Right lobe of liver (tissue), 6 donors: ENCODE measurements at regions not wholly inside any gene's neighbourhood (a gene's known extent, or its start where the extent isn't known, plus 50 kb on each side); places are given as distances from the start of the nearest gene placed in this dataset.

Experiments used
- ATAC-seq, 4 donors: fragments of 200-7000 bp; cut with Tn5 transposase; one replicate each; pipeline ENCODE4 v1.9.1; 2020; ENCODE audit warnings: mild to moderate bottlenecking in 4 of 4, moderate library complexity in 4 of 4
- DNase-seq, 3 donors: peaks; one replicate each; pipeline ENCODE4 v3.0.0-alpha.2; 2020
- H3K27ac ChIP-seq, 3 donors: fragments of 200-600 bp; one replicate each; pipeline ENCODE4 v1.8.0; 2022
- H3K27me3 ChIP-seq, 2 donors: fragments of 200-600 bp; one replicate each; pipeline ENCODE4 v1.8.0; 2022
- H3K36me3 ChIP-seq, 4 donors: fragments of 200-600 bp; sonication (generic) in 1 of 4; one replicate each; pipeline versions ENCODE4 v1.5.1 to v1.8.0; 2017 to 2022; ENCODE audit warnings: control low read depth in 1 of 4
- H3K4me1 ChIP-seq, 4 donors: fragments of 200-600 bp; sonication (generic) in 1 of 4; one replicate each; pipeline versions ENCODE4 v1.5.1 to v1.8.0; 2017 to 2022; ENCODE audit warnings: control low read depth in 1 of 4
- H3K4me3 ChIP-seq, 3 donors: fragments of 200-600 bp; one replicate each; pipeline ENCODE4 v1.8.0; 2022
- H3K9me3 ChIP-seq, 4 donors: fragments of 200-600 bp; sonication (generic) in 1 of 4; one replicate each; pipeline versions ENCODE4 v1.5.1 to v1.8.0; 2017 to 2022; ENCODE audit warnings: control low read depth in 1 of 4
- POLR2A ChIP-seq: fragments of 450-650 bp; IDR thresholded peaks from one replicate; pipeline ENCODE4 v1.6.1; 2017; ENCODE audit warnings: antibody characterized with exemption, mild to moderate bottlenecking
- WGBS: methylation state at CpG from one replicate; pipeline ENCODE4 v1.1.6; 2018; ENCODE audit warnings: low coverage, low lambda C conversion rate; ENCODE audit not compliant: insufficient coverage; ENCODE audit errors: missing lambda C conversion rate; 5-methylcytosine and 5-hydroxymethylcytosine counted together
- intact Hi-C, 2 donors: fragments of 100-400 bp; cut with DNase I; formaldehyde crosslinking; loops; one replicate each; pipeline versions ENCODE4 v1.11.2 to v1.14.1; 2022
- TF ChIP-seq, protein P1 (sequence below), 4 donors: fragments of 200-600 bp in 3 of 4; fragments of 450-650 bp in 1 of 4; IDR thresholded peaks; one replicate each; pipeline versions ENCODE4 v1.5.1 to v1.8.0; 2016 to 2022; ENCODE audit warnings: antibody characterized with exemption in 4 of 4, mild to moderate bottlenecking in 2 of 4
- donor health status: DM: no; HTN: yes; CAD: no.
- donor health status: DM: no; HTN: no; CAD: no.
- donor health status: DM: no; HTN: no; CAD: no.
- donor health status: DM: no; HTN: yes; CAD: no.
- donor health status: DM: no; HTN: yes; CAD: no.

DNA sequence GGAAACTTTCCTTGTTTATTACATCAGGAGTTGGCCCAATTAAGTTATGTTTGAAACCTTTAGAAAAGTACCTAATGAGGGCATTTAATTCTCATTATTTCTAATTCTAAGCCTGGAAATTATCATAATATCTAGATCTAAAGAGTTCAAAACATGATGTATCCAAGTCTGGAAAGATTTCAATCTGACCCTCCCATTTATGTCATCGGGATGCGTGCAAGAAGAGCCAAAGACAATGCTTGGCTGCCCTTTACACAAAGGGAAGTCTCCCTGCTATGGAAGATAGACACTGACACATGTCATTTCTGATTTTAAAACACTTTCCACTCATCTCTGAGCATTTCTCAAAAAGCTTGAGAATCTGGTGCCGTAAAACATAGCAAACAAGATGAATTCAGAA is 222.4 kb downstream of the ANTXR2 start:
- DNase-seq (no peak), ATAC-seq (no peak)
- no peaks in the 10 kb centered on the region for H3K9me3 ChIP-seq
- 94% methylated on average over 3 of the region's 3 CpGs for WGBS
- no peaks in the 10 kb centered on the region for H3K4me1 ChIP-seq
- H3K4me3 ChIP-seq, result no peak overlapping the region
- TF ChIP-seq, protein P1, sequence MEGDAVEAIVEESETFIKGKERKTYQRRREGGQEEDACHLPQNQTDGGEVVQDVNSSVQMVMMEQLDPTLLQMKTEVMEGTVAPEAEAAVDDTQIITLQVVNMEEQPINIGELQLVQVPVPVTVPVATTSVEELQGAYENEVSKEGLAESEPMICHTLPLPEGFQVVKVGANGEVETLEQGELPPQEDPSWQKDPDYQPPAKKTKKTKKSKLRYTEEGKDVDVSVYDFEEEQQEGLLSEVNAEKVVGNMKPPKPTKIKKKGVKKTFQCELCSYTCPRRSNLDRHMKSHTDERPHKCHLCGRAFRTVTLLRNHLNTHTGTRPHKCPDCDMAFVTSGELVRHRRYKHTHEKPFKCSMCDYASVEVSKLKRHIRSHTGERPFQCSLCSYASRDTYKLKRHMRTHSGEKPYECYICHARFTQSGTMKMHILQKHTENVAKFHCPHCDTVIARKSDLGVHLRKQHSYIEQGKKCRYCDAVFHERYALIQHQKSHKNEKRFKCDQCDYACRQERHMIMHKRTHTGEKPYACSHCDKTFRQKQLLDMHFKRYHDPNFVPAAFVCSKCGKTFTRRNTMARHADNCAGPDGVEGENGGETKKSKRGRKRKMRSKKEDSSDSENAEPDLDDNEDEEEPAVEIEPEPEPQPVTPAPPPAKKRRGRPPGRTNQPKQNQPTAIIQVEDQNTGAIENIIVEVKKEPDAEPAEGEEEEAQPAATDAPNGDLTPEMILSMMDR (IDR thresholded peaks at IDR 0.05), result no peak
- TF ChIP-seq POLR2A, result no peak
- H3K27ac ChIP-seq, result no peak overlapping the region
- H3K27me3 ChIP-seq, result no peaks in the 10 kb centered on the region
- no peaks in the 10 kb centered on the region for H3K36me3 ChIP-seq
- intact Hi-C loops, result no loop called here

DNA sequence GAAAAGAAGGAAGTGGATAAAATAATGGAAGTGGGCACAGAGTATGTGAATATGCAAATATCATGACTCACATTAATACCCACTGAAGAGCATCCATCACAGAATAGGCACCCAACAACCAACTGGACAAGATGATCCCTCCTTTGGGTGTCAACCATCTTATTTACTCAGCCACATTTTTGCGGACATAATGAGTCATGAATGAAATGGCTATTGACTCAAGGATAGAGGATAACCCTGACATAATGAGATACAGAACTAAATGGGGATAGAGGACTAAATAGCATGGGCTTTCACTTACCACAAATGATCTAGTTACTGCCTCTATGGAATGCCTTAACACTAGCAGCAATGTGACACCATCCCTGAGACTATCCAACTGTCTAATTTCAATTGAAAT is 224.7 kb downstream of the ANTXR2 start:
- H3K27me3 ChIP-seq, result no peaks in the 10 kb centered on the region
- intact Hi-C loops, result no loop called here
- ATAC-seq (no peak), DNase-seq (no peak)
- no peaks in the 10 kb centered on the region for H3K4me1 ChIP-seq
- no peaks in the 10 kb centered on the region for H3K36me3 ChIP-seq
- no peak overlapping the region for H3K27ac ChIP-seq
- H3K4me3 ChIP-seq, result no peak overlapping the region
- H3K9me3 ChIP-seq, result no peaks in the 10 kb centered on the region
- no peak for TF ChIP-seq POLR2A
- TF ChIP-seq, protein P1 (IDR thresholded peaks at IDR 0.05), result no peak
- 63% methylated on average over 1 of the region's 1 CpG for WGBS

DNA sequence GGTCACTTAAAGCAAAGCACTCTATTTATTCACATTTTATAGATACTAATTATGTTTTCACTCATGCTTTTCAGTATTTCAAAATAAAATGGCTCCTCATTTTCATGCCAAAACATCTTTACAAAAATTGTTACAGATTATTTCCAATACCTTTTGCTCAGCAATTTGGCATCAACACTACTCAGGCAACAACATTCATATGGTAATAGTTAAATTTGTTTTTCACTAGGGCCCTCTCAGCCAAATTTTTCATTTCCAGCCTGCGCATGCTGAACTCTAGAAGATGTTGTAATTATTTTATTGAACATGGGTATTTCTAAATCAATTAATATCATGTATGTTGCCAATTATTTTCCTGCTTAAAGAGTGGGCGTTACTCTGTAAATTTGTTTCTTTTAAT is 225.6 kb downstream of the ANTXR2 start:
- WGBS, result 56% methylated on average over 2 of the region's 2 CpGs
- no peaks in the 10 kb centered on the region for H3K27me3 ChIP-seq
- no peak for DNase-seq
- H3K4me3 ChIP-seq, result no peak overlapping the region
- H3K36me3 ChIP-seq, result no peaks in the 10 kb centered on the region
- intact Hi-C loops, result no loop called here
- no peaks in the 10 kb centered on the region for H3K4me1 ChIP-seq
- ATAC-seq, result no peak
- no peaks in the 10 kb centered on the region for H3K9me3 ChIP-seq
- no peak overlapping the region for H3K27ac ChIP-seq
- TF ChIP-seq, protein P1 (IDR thresholded peaks at IDR 0.05), result no peak
- no peak for TF ChIP-seq POLR2A

DNA sequence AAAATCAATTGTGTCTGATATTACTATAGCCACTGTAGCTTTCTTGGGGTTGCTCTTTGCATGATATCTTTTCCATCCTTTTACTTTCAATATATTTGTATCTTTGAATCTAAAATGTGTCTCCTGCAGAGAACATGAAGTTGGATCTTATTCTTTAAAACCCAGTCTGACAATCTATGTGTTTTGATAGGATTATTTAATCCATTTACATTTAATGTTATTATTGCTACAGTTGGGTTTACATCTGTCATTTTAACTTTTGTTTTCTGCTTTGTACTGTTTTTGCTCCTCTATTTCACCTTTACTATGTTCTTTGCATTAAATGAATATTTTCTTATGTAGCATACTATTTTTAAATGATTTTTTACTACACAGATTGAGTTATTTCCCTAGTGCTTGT is 230.9 kb downstream of the ANTXR2 start:
- ATAC-seq (no peak), DNase-seq (no peak)
- Histone ChIP-seq H3K27ac (no peak overlapping the region), H3K4me1 (no peaks in the 10 kb centered on the region), H3K4me3 (no peak overlapping the region), H3K36me3 (no peaks in the 10 kb centered on the region), H3K9me3 (no peaks in the 10 kb centered on the region), H3K27me3 (no peaks in the 10 kb centered on the region)
- no peak for TF ChIP-seq POLR2A
- TF ChIP-seq, protein P1 (IDR thresholded peaks at IDR 0.05), result no peak
- intact Hi-C loops, result no loop called here

DNA sequence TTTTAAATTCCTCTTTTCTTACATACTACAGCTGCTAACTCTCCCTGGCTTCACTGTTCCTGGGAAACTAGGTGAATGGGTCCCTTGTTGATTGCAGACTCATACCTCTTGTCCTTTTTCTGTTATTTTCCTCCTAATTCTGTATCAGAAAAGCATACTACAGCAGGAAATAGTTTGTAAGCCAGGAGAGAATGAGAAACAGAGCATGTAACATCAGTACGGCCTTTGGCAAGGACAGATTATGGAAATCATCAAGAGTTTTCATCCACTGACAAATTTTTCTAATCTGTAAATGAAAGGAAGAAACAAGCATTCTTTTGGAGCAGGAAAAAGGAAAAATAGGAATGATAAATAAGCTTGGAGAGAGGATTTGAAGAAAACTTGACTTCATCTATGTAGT is 239.2 kb downstream of the ANTXR2 start:
- H3K9me3 ChIP-seq, result no peaks in the 10 kb centered on the region
- ATAC-seq (no peak), DNase-seq (no peak)
- WGBS, result 43% methylated on average over 1 of the region's 1 CpG
- no peaks in the 10 kb centered on the region for H3K4me1 ChIP-seq
- TF ChIP-seq, protein P1 (IDR thresholded peaks at IDR 0.05), result no peak
- no peak for TF ChIP-seq POLR2A
- no peak overlapping the region for H3K27ac ChIP-seq
- H3K4me3 ChIP-seq, result no peak overlapping the region
- intact Hi-C loops, result no loop called here
- no peaks in the 10 kb centered on the region for H3K27me3 ChIP-seq
- H3K36me3 ChIP-seq, result no peaks in the 10 kb centered on the region
